Right atrium auricular region (tissue), 2 donors: ENCODE measurements at regions not wholly inside any gene's neighbourhood (a gene's known extent, or its start where the extent isn't known, plus 50 kb on each side); places are given as distances from the start of the nearest gene placed in this dataset.

Experiments used
- DNase-seq: peaks from one replicate; pipeline ENCODE4 v3.0.0-alpha.2; 2019; ENCODE audit warnings: low spot score
- H3K27ac ChIP-seq, 2 donors: fragments of 200-600 bp; sonication (generic); 1 replicate in 1 of 2; 2 replicates in 1 of 2; pipeline ENCODE4 v1.5.1; 2016 to 2019
- H3K27me3 ChIP-seq, 2 donors: fragments of 200-600 bp; sonication (generic); one replicate each; pipeline versions ENCODE4 v1.5.1 to v1.6.0; 2017 to 2019
- H3K36me3 ChIP-seq: fragments of 200-600 bp; sonication (generic); one replicate; pipeline ENCODE4 v1.5.1; 2016
- H3K4me1 ChIP-seq, 2 donors: fragments of 200-600 bp; sonication (generic); one replicate each; pipeline versions ENCODE4 v1.5.1 to v1.6.0; 2017 to 2019
- H3K4me3 ChIP-seq, 2 donors: fragments of 200-600 bp; sonication (generic); 1 replicate in 1 of 2; 2 replicates in 1 of 2; pipeline ENCODE4 v1.5.1; 2017 to 2019; ENCODE audit warnings: mild to moderate bottlenecking in 1 of 2, moderate library complexity in 1 of 2
- H3K9me3 ChIP-seq, 2 donors: fragments of 200-600 bp; sonication (generic); one replicate each; pipeline ENCODE4 v1.5.1; 2019
- CTCF ChIP-seq, 2 donors: fragments of 200-600 bp; sonication (generic); IDR thresholded peaks; one replicate each; pipeline ENCODE4 v1.5.1; 2019; ENCODE audit warnings: antibody characterized with exemption in 2 of 2

- Histone ChIP-seq H3K27ac (no peak overlapping the region), H3K36me3 (no peaks in the 10 kb centered on the region), H3K4me3 (no peak overlapping the region), H3K27me3 (no peaks in the 10 kb centered on the region), H3K4me1 (no peaks in the 10 kb centered on the region), H3K9me3 (no peaks in the 10 kb centered on the region)
- no peak for DNase-seq
- TF ChIP-seq CTCF (IDR thresholded peaks at IDR 0.05) = no peak
These were observed 2008.2 kb downstream of the ARAP2 start for GRCh38 chr4:34236118-34236517.

DNA sequence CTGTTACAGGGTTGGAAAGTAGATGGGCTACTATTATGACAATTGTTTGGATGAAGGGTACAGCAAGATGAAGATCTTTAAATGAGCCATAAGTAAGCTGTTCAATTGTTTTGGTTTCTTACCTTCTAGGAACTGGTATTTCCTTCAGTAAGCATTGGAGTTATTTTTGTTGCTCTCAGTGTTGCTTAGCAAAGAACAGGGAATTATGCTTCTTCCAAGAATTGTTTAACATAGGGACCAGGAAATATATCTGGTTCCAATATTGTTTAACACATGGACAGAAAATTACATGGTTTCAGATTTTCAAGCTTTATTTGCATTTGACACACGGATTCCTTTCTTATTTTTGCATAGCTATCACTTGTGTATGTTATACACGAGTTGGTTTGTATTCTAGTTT lies 1999.0 kb downstream of the ARAP2 start:
- H3K9me3 ChIP-seq = no peaks in the 10 kb centered on the region
- no peaks in the 10 kb centered on the region for H3K4me1 ChIP-seq
- no peak for TF ChIP-seq CTCF (IDR thresholded peaks at IDR 0.05)
- H3K27ac ChIP-seq = no peak overlapping the region
- no peaks in the 10 kb centered on the region for H3K36me3 ChIP-seq
- no peak for DNase-seq
- H3K27me3 ChIP-seq = no peaks in the 10 kb centered on the region
- no peak overlapping the region for H3K4me3 ChIP-seq

DNA sequence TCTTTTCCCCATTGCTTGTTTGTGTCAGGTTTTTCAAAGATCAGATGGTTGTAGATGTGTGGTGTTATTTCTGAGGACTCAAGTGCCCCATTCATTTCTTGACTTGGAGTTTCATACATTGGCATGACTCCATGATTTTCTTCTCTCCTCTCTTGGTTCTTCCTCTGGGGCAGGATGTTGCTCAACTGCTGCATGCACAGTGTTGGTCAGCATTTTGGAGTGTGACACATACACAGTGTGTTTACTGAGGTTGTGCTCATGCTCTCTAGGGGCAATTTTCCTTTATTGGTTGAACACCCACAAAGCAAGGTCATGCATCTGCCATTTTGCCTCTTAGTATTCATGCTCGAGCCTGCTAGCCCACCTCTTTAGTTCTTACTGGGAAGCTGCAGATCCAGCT lies 1993.8 kb downstream of the ARAP2 start:
- Histone ChIP-seq H3K27me3 (no peaks in the 10 kb centered on the region), H3K36me3 (no peaks in the 10 kb centered on the region), H3K4me1 (no peaks in the 10 kb centered on the region), H3K4me3 (no peak overlapping the region), H3K9me3 (no peaks in the 10 kb centered on the region), H3K27ac (no peak overlapping the region)
- DNase-seq = no peak
- TF ChIP-seq CTCF (IDR thresholded peaks at IDR 0.05) = no peak

DNA sequence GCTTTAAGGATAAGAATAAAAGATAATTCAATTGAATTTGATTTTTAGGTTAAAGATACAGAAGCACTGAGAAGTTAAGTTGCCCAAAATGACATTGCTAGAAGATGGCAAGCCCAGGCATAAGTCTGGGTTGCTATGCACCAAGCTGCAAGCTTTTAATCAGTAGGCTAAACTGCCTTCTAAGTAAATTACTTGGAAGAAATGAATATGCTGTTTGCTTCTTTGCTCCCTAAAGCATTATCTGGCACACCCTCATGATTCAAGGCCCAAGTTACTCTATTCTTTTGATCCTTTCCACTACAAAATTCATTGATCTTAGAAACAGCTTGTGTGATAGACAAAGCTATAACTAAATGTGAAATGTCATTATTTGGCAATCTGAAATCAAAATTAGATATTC lies 1991.1 kb downstream of the ARAP2 start:
- TF ChIP-seq CTCF (IDR thresholded peaks at IDR 0.05) = no peak
- H3K4me3 ChIP-seq = no peak overlapping the region
- H3K36me3 ChIP-seq = no peaks in the 10 kb centered on the region
- DNase-seq = no peak
- H3K27ac ChIP-seq = no peak overlapping the region
- no peaks in the 10 kb centered on the region for H3K9me3 ChIP-seq
- no peaks in the 10 kb centered on the region for H3K27me3 ChIP-seq
- H3K4me1 ChIP-seq = no peaks in the 10 kb centered on the region

- Histone ChIP-seq H3K4me3 (no peak overlapping the region), H3K27ac (no peak overlapping the region), H3K4me1 (no peaks in the 10 kb centered on the region), H3K27me3 (no peaks in the 10 kb centered on the region), H3K36me3 (no peaks in the 10 kb centered on the region), H3K9me3 (no peaks in the 10 kb centered on the region)
- no peak for DNase-seq
- no peak for TF ChIP-seq CTCF (IDR thresholded peaks at IDR 0.05)
These were observed 1986.1 kb downstream of the ARAP2 start for GRCh38 chr4:34258176-34258575.

DNA sequence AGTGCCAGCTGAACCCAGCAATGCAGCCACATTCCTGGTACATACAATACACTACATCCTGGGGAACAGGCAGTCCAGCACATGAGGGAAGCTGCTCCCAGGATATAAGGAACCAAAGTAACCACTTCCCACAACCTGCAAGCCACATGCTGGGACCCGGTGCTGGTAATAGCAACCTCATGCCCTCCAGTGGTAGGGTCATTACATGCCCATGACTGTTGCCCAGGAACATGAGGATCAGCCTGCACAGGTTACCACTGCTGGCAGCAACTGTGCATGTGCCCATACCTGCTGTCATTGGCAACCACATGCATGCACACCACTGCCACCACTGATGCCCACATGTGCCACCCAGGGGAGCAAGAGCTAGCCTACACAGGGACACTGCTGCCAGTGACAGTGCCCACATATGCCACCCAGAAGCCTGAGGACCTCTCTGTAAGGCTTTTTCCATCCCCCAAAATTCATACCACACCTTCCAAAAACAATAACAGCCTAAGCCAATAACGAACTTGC lies 1982.5 kb downstream of the ARAP2 start:
- Histone ChIP-seq H3K27me3 (no peaks in the 10 kb centered on the region), H3K27ac (no peak overlapping the region), H3K4me1 (no peaks in the 10 kb centered on the region), H3K4me3 (no peak overlapping the region), H3K36me3 (no peaks in the 10 kb centered on the region), H3K9me3 (no peaks in the 10 kb centered on the region)
- TF ChIP-seq CTCF (IDR thresholded peaks at IDR 0.05) = no peak
- no peak for DNase-seq
